SK-N-SH treated with all-trans-retinoic acid at 6 μM for 48 hours (cell line): ENCODE measurements at regions not wholly inside any gene's neighbourhood (a gene's known extent, or its start where the extent isn't known, plus 50 kb on each side); places are given as distances from the start of the nearest gene placed in this dataset.

Source experiments
- ATAC-seq: fragments of 200-7000 bp; cut with Tn5 transposase; 3 replicates; pipeline ENCODE4 v1.9.1; 2020; ENCODE audit warnings: mild to moderate bottlenecking, moderate library complexity
- ARNTL ChIP-seq: fragments of 450-650 bp; formaldehyde crosslinking; IDR thresholded peaks from 2 replicates; pipeline ENCODE4 v1.5.0; 2020; ENCODE audit warnings: low read depth, mild to moderate bottlenecking, moderate library complexity, borderline replicate concordance
- BACH2 ChIP-seq: fragments of 250-450 bp; sonication (Bioruptor Pico); IDR thresholded peaks from 2 replicates; pipeline ENCODE4 v1.9.0; 2021; ENCODE audit warnings: mild to moderate bottlenecking, borderline replicate concordance
- CREB5 ChIP-seq: fragments of 250-450 bp; sonication (Bioruptor Pico); IDR thresholded peaks from 2 replicates; pipeline ENCODE4 v1.5.1; 2020; ENCODE audit warnings: low read depth, mild to moderate bottlenecking, moderate library complexity
- CSDC2 ChIP-seq: fragments of 250-450 bp; sonication (Bioruptor Pico); IDR thresholded peaks from 2 replicates; pipeline ENCODE4 v1.5.0; 2020; ENCODE audit warnings: mild to moderate bottlenecking, moderate library complexity
- CSRNP3 ChIP-seq: fragments of 250-450 bp; sonication (Bioruptor Pico); IDR thresholded peaks from 2 replicates; pipeline ENCODE4 v1.5.1; 2021; ENCODE audit warnings: mild to moderate bottlenecking, moderate library complexity
- ESRRG ChIP-seq: fragments of 250-450 bp; sonication (Bioruptor Pico); IDR thresholded peaks from 2 replicates; pipeline ENCODE4 v1.6.1; 2021; ENCODE audit warnings: mild to moderate bottlenecking
- GLIS3 ChIP-seq: fragments of 250-450 bp; sonication (Bioruptor Pico); IDR thresholded peaks from 2 replicates; pipeline ENCODE4 v1.5.0; 2020; ENCODE audit warnings: mild to moderate bottlenecking, moderate library complexity
- ISL1 ChIP-seq: fragments of 250-450 bp; sonication (Bioruptor Pico); IDR thresholded peaks from 2 replicates; pipeline ENCODE4 v2.1.2; 2022; ENCODE audit warnings: mild to moderate bottlenecking, moderate library complexity
- OSR1 ChIP-seq: fragments of 250-450 bp; sonication (Bioruptor Pico); IDR thresholded peaks from 2 replicates; pipeline ENCODE4 v1.8.0; 2022; ENCODE audit warnings: moderate library complexity, mild to moderate bottlenecking, inconsistent platforms
- PATZ1 ChIP-seq: fragments of 250-450 bp; sonication (Bioruptor Pico); IDR thresholded peaks from 2 replicates; pipeline ENCODE4 v1.8.0; 2020; ENCODE audit warnings: mild to moderate bottlenecking, moderate library complexity, borderline replicate concordance
- RARB ChIP-seq: fragments of 250-450 bp; sonication (Bioruptor Pico); IDR thresholded peaks from 2 replicates; pipeline ENCODE4 v1.8.0; 2021; ENCODE audit warnings: mild to moderate bottlenecking, moderate library complexity
- SNAI2 ChIP-seq: fragments of 250-450 bp; sonication (Bioruptor Pico); IDR thresholded peaks from 2 replicates; pipeline ENCODE4 v1.5.0; 2020; ENCODE audit warnings: mild to moderate bottlenecking, moderate library complexity
- TCF4 ChIP-seq: fragments of 250-450 bp; sonication (Bioruptor Pico); IDR thresholded peaks from 2 replicates; pipeline ENCODE4 v1.8.0; 2021; ENCODE audit warnings: mild to moderate bottlenecking, moderate library complexity, borderline replicate concordance
- TOX ChIP-seq: fragments of 250-450 bp; sonication (Bioruptor Pico); IDR thresholded peaks from 2 replicates; pipeline ENCODE4 v1.8.0; 2021; ENCODE audit warnings: mild to moderate bottlenecking, moderate library complexity, borderline replicate concordance
- TSHZ2 ChIP-seq: fragments of 250-450 bp; sonication (Bioruptor Pico); IDR thresholded peaks from 2 replicates; pipeline ENCODE4 v1.5.0; 2020; ENCODE audit warnings: mild to moderate bottlenecking, moderate library complexity
- ZC3H10 ChIP-seq: fragments of 250-450 bp; sonication (Bioruptor Pico); IDR thresholded peaks from 2 replicates; pipeline ENCODE4 v1.5.1; 2021; ENCODE audit warnings: mild to moderate bottlenecking, moderate library complexity
- ZFP3 ChIP-seq: fragments of 250-450 bp; sonication (Bioruptor Pico); IDR thresholded peaks from 2 replicates; pipeline ENCODE4 v1.5.0; 2020; ENCODE audit warnings: mild to moderate bottlenecking, moderate library complexity
- ZFP30 ChIP-seq: fragments of 450-650 bp; formaldehyde crosslinking; IDR thresholded peaks from 2 replicates; pipeline ENCODE4 v1.5.0; 2022; ENCODE audit warnings: mild to moderate bottlenecking, moderate library complexity
- ZNF565 ChIP-seq: fragments of 450-650 bp; formaldehyde crosslinking; conservative IDR thresholded peaks from 2 replicates; pipeline ENCODE4 v1.5.0; 2020; ENCODE audit warnings: low read depth, mild to moderate bottlenecking, moderate library complexity
- ZNF70 ChIP-seq: fragments of 450-650 bp; formaldehyde crosslinking; IDR thresholded peaks from 2 replicates; pipeline ENCODE4 v1.5.0; 2020; ENCODE audit warnings: mild to moderate bottlenecking, moderate library complexity
- ZNF8 ChIP-seq: fragments of 450-650 bp; formaldehyde crosslinking; IDR thresholded peaks from 2 replicates; pipeline ENCODE4 v1.5.0; 2020; ENCODE audit warnings: mild to moderate bottlenecking, moderate library complexity

GRCh38 chr17:74123866-74124444 lies 79.5 kb upstream of the RPL38 start:
- no peak for ATAC-seq
- no peak for TF ChIP-seq ESRRG
- no peak for TF ChIP-seq GLIS3 (CRISPR knock-in tag)
- TF ChIP-seq CREB5 = no peak
- TF ChIP-seq TCF4 (CRISPR knock-in tag) = no peak
- TF ChIP-seq TOX (CRISPR knock-in tag) = no peak
- TF ChIP-seq ISL1 (CRISPR knock-in tag) = no peak
- TF ChIP-seq TSHZ2 (CRISPR knock-in tag) = no peak
- TF ChIP-seq ZFP3 (CRISPR knock-in tag) = no peak
- no peak for TF ChIP-seq SNAI2 (CRISPR knock-in tag)
- no peak for TF ChIP-seq PATZ1
- no peak for TF ChIP-seq ZNF8 (CRISPR knock-in tag)
- no peak for TF ChIP-seq ZNF70

DNA sequence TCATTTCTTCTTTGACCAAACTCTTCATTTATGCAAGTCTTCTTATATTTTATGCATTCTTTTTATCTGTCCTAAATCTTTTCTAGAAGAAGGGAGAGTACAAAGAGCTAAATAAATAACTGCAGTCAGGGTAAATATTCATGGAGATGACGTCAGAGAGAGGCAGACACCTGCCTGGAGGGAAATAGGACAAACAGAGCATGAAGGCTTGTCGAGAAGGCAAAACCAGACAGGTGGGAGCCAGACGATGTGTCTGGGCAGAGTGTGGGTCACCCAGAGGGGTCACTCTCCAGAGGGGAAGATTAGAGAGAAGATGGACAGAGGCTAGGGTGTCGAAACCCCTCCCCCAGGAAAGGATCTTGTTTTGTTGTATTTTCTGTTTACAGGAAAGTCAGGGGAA lies 78.3 kb upstream of the RPL38 start:
- no peak for ATAC-seq
- no peak for TF ChIP-seq CSDC2 (CRISPR knock-in tag)
- no peak for TF ChIP-seq GLIS3 (CRISPR knock-in tag)
- no peak for TF ChIP-seq TOX (CRISPR knock-in tag)
- no peak for TF ChIP-seq BACH2 (CRISPR knock-in tag)
- TF ChIP-seq TCF4 (CRISPR knock-in tag) = no peak
- TF ChIP-seq CSRNP3 = no peak
- TF ChIP-seq ZFP3 (CRISPR knock-in tag) = no peak
- no peak for TF ChIP-seq ARNTL (CRISPR knock-in tag)
- TF ChIP-seq RARB (CRISPR knock-in tag) = no peak
- no peak for TF ChIP-seq ESRRG
- TF ChIP-seq SNAI2 (CRISPR knock-in tag) = no peak
- TF ChIP-seq ZFP30 = no peak
- TF ChIP-seq OSR1 (CRISPR knock-in tag) = no peak
- no peak for TF ChIP-seq ZNF8 (CRISPR knock-in tag)
- TF ChIP-seq ZNF70 = no peak
- no peak for TF ChIP-seq ZC3H10 (CRISPR knock-in tag)
- no peak for TF ChIP-seq CREB5

DNA sequence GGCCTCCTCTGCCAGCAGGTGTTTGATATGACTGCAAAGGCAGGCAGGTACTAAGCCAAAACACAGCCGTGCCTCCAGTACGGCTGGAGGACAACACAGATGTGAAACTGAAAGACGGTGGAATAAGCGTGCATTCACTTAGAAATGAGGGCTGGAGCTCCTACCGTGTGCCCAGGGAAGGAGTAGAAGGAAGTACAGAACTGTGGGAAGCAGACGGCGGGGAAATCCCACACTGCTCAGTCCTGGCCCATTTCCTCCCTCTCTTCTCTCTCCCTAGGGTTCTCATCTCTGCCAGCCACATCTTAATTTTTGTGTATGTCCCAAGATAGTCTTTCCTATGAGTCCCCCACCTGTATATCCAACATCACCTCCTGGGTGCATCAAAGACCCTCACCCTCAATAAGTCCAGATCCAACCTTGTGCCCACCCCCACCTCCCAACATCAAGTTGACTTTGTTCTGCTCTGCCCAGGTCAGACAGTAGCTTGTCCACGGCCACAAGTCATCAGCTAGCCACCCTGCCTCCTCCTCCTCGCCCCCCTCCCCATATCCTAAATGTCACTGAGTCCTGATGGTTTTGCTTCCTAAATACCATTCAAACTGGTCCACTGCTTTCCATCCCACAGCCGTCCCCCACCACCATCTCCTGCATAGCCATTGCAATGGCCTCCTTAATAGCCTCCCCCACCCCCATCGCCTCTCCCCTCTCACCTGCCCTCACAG lies 77.1 kb upstream of the RPL38 start:
- TF ChIP-seq ZC3H10 (CRISPR knock-in tag) (no peak), ZNF8 (CRISPR knock-in tag) (no peak), ZFP3 (CRISPR knock-in tag) (no peak), ISL1 (CRISPR knock-in tag) (no peak), SNAI2 (CRISPR knock-in tag) (no peak), GLIS3 (CRISPR knock-in tag) (no peak), ZFP30 (no peak), ZNF565 (CRISPR knock-in tag) (no peak)
- TF ChIP-seq, all 23 proteins: peak for 0
- ATAC-seq = no peak
